DMS 273 treated with DMSO at 0.1 percent for 48 hours (cell line): ENCODE measurements at regions not wholly inside any gene's neighbourhood (a gene's known extent, or its start where the extent isn't known, plus 50 kb on each side); places are given as distances from the start of the nearest gene placed in this dataset.

Experiments used
- DNase-seq: peaks from one replicate; lab custom pipeline; 2025; lab: John Stamatoyannopoulos, UW

- DNase-seq, result no peak
Observed at GRCh38 chr1:29823561-29823960, 587.2 kb downstream of the PTPRU start.

GRCh38 chr1:29821605-29822004, 585.3 kb downstream of the PTPRU start:
- no peak for DNase-seq

- no peak for DNase-seq
Observed at GRCh38 chr1:29820401-29820800, 584.1 kb downstream of the PTPRU start.

GRCh38 chr1:29812408-29813135, 576.2 kb downstream of the PTPRU start:
- DNase-seq, result no peak

GRCh38 chr1:29811727-29812407, 575.5 kb downstream of the PTPRU start:
- no peak for DNase-seq

GRCh38 chr1:29811247-29811646, 574.9 kb downstream of the PTPRU start:
- no peak for DNase-seq

- DNase-seq, result no peak
Observed at GRCh38 chr1:29810121-29811120, 574.1 kb downstream of the PTPRU start.

- no peak for DNase-seq
Observed at GRCh38 chr1:29809446-29810120, 573.3 kb downstream of the PTPRU start.

- no peak for DNase-seq
Observed at GRCh38 chr1:29808141-29808995, 572.0 kb downstream of the PTPRU start.

GRCh38 chr1:29807689-29808088, 571.4 kb downstream of the PTPRU start:
- no peak for DNase-seq

GRCh38 chr1:29806646-29807319, 570.5 kb downstream of the PTPRU start:
- DNase-seq, result no peak

GRCh38 chr1:29805896-29806160, 569.5 kb downstream of the PTPRU start:
- no peak for DNase-seq

GRCh38 chr1:29805122-29805895, 569.0 kb downstream of the PTPRU start:
- no peak for DNase-seq

GRCh38 chr1:29804181-29804899, 568.0 kb downstream of the PTPRU start:
- no peak for DNase-seq

GRCh38 chr1:29803486-29803885, 567.2 kb downstream of the PTPRU start:
- no peak for DNase-seq

- DNase-seq, result no peak
Observed at GRCh38 chr1:29802181-29803068, 566.1 kb downstream of the PTPRU start.

GRCh38 chr1:29801561-29801973, 565.2 kb downstream of the PTPRU start:
- no peak for DNase-seq

GRCh38 chr1:29801003-29801402, 564.7 kb downstream of the PTPRU start:
- no peak for DNase-seq
